Left colon (tissue), 2 donors: ENCODE measurements at regions not wholly inside any gene's neighbourhood (a gene's known extent, or its start where the extent isn't known, plus 50 kb on each side); places are given as distances from the start of the nearest gene placed in this dataset.
"Not testable (repeated sequence)": the region's sequence is repeated elsewhere in the genome, so short reads cannot be mapped to it uniquely, and the experiment has no call there.

Experiments used
- ATAC-seq: fragments of 200-7000 bp; cut with Tn5 transposase; one replicate; pipeline ENCODE4 v1.9.1; 2020; ENCODE audit warnings: mild to moderate bottlenecking, moderate library complexity
- DNase-seq, 2 donors: peaks; one replicate each; pipeline ENCODE4 v3.0.0-alpha.2; 2020
- intact Hi-C, 2 donors: fragments of 100-400 bp; cut with DNase I in 1 of 2; cut with micrococcal nuclease in 1 of 2; formaldehyde crosslinking; loops; one replicate each; pipeline versions ENCODE4 v1.11.2 to v1.14.0; 2022; cut with DNase I, micrococcal nuclease
- donor health status: DM: no; HTN: no; CAD: no.
- donor health status: DM: yes; HTN: yes; CAD: no.

- ATAC-seq: no peak
- no peak for DNase-seq
- intact Hi-C loops: no loop called here
Observed at GRCh38 chr5:104326966-104327365, 764.4 kb upstream of the NUDT12 start.

- ATAC-seq (no peak), DNase-seq (no peak)
- intact Hi-C loops: no loop called here
Observed at GRCh38 chr5:104325356-104325755, 762.8 kb upstream of the NUDT12 start.

GRCh38 chr5:104316676-104317075, 754.1 kb upstream of the NUDT12 start:
- ATAC-seq, DNase-seq, intact Hi-C loops: not testable (repeated sequence)

GRCh38 chr5:104312481-104312880, 749.9 kb upstream of the NUDT12 start:
- intact Hi-C loops: no loop called here
- ATAC-seq: no peak

GRCh38 chr5:104305602-104306001, 743.0 kb upstream of the NUDT12 start:
- no peak for ATAC-seq
- intact Hi-C loops: no loop called here
- no peak for DNase-seq

More at GRCh38 chr5:104312481-104312880, 749.9 kb upstream of the NUDT12 start:
- DNase-seq: no peak

- DNase-seq (no peak), ATAC-seq (no peak)
- intact Hi-C loops: no loop called here
Observed at GRCh38 chr5:104299998-104300706, 737.6 kb upstream of the NUDT12 start.

- DNase-seq: no peak
- intact Hi-C loops: no loop called here
- no peak for ATAC-seq
Observed at GRCh38 chr5:104298518-104298917, 735.9 kb upstream of the NUDT12 start.

- intact Hi-C loops: no loop called here
- ATAC-seq (no peak), DNase-seq (no peak)
Observed at GRCh38 chr5:104297076-104297475, 734.5 kb upstream of the NUDT12 start.

GRCh38 chr5:104295991-104296390, 733.4 kb upstream of the NUDT12 start:
- intact Hi-C loops: no loop called here
- no peak for ATAC-seq
- no peak for DNase-seq

GRCh38 chr5:104283136-104283535, 720.5 kb upstream of the NUDT12 start:
- no peak for DNase-seq
- no peak for ATAC-seq
- intact Hi-C loops: no loop called here

GRCh38 chr5:104273725-104274124, 711.1 kb upstream of the NUDT12 start:
- intact Hi-C loops: no loop called here
- no peak for DNase-seq

GRCh38 chr5:104267320-104268015, 704.9 kb upstream of the NUDT12 start:
- DNase-seq (no peak), ATAC-seq (no peak)
- intact Hi-C loops: no loop called here

More at GRCh38 chr5:104273725-104274124, 711.1 kb upstream of the NUDT12 start:
- no peak for ATAC-seq

- ATAC-seq: no peak
- DNase-seq: no peak
- intact Hi-C loops: no loop called here
Observed at GRCh38 chr5:104266161-104266560, 703.6 kb upstream of the NUDT12 start.

- intact Hi-C loops: no loop called here
- ATAC-seq (no peak), DNase-seq (no peak)
Observed at GRCh38 chr5:104265531-104266140, 703.0 kb upstream of the NUDT12 start.

- intact Hi-C loops: no loop called here
- DNase-seq: no peak
- ATAC-seq: peak; percentile 98
Observed at GRCh38 chr5:104247260-104247659, 684.7 kb upstream of the NUDT12 start.

- DNase-seq: peak in 1 of 2 donors; percentile 20
- intact Hi-C loops: no loop called here
Observed at GRCh38 chr5:104241046-104241445, 678.5 kb upstream of the NUDT12 start.

GRCh38 chr5:104237586-104237985, 675.0 kb upstream of the NUDT12 start:
- no peak for DNase-seq
- intact Hi-C loops: no loop called here
- ATAC-seq: no peak

More at GRCh38 chr5:104241046-104241445, 678.5 kb upstream of the NUDT12 start:
- ATAC-seq: no peak

- no peak for DNase-seq
- no peak for ATAC-seq
- intact Hi-C loops: no loop called here
Observed at GRCh38 chr5:104223885-104224773, 661.5 kb upstream of the NUDT12 start.

- ATAC-seq (no peak), DNase-seq (no peak)
- intact Hi-C loops: no loop called here
Observed at GRCh38 chr5:104218200-104218599, 655.6 kb upstream of the NUDT12 start.
